Liver (tissue), 3 donors: ENCODE measurements at regions not wholly inside any gene's neighbourhood (a gene's known extent, or its start where the extent isn't known, plus 50 kb on each side); places are given as distances from the start of the nearest gene placed in this dataset.

Experiments used
- ATF3 ChIP-seq: IDR thresholded peaks from 2 replicates; pipeline ENCODE4 v1.6.1; 2016; ENCODE audit warnings: antibody characterized with exemption
- CTCF ChIP-seq: fragments of 150-350 bp; IDR thresholded peaks from 2 replicates; pipeline ENCODE4 v1.5.1; 2017; ENCODE audit warnings: improper control_type of control experiment, low read depth, low read length; ENCODE audit not compliant: missing input control
- GABPA ChIP-seq, 2 donors: IDR thresholded peaks in 1 of 2; conservative IDR thresholded peaks in 1 of 2; 2 replicates each; pipeline ENCODE4 v1.6.1; 2016; ENCODE audit warnings: antibody characterized with exemption in 2 of 2, mild to moderate bottlenecking in 1 of 2, moderate library complexity in 1 of 2
- HNF4G ChIP-seq: IDR thresholded peaks from 2 replicates; pipeline ENCODE4 v1.6.1; 2016; ENCODE audit warnings: antibody characterized with exemption
- JUND ChIP-seq, 2 donors: IDR thresholded peaks; 2 replicates each; pipeline ENCODE4 v1.6.1; 2016; ENCODE audit warnings: antibody characterized with exemption in 2 of 2
- MAX ChIP-seq: IDR thresholded peaks from 2 replicates; pipeline ENCODE4 v1.6.1; 2016; ENCODE audit warnings: antibody characterized with exemption
- RAD21 ChIP-seq, 2 donors: IDR thresholded peaks; 2 replicates each; pipeline ENCODE4 v1.6.1; 2016; ENCODE audit warnings: antibody characterized with exemption in 2 of 2, mild to moderate bottlenecking in 2 of 2
- REST ChIP-seq: IDR thresholded peaks from 2 replicates; pipeline ENCODE4 v1.6.1; 2016; ENCODE audit warnings: antibody characterized with exemption, mild to moderate bottlenecking
- RXRA ChIP-seq, 2 donors: IDR thresholded peaks; 2 replicates each; pipeline ENCODE4 v1.6.1; 2017 to 2018; ENCODE audit warnings: antibody characterized with exemption in 2 of 2, mild to moderate bottlenecking in 1 of 2
- YY1 ChIP-seq: IDR thresholded peaks from 2 replicates; pipeline ENCODE4 v1.6.1; 2016; ENCODE audit warnings: antibody characterized with exemption, mild to moderate bottlenecking
- donor health status: healthy.
- donor health status: healthy.

GRCh38 chr4:53861856-53862610, 202.4 kb downstream of the CHIC2 start:
- TF ChIP-seq JUND (IDR thresholded peaks at IDR 0.05): no peak
- no peak for TF ChIP-seq MAX
- TF ChIP-seq CTCF: no peak
- no peak for TF ChIP-seq RAD21 (IDR thresholded peaks at IDR 0.05)
- TF ChIP-seq YY1: no peak
- no peak for TF ChIP-seq REST
- no peak for TF ChIP-seq GABPA (IDR thresholded peaks at IDR 0.05 in 1 of 2, conservative IDR thresholded peaks at IDR 0.05 in 1 of 2)
- no peak for TF ChIP-seq RXRA (IDR thresholded peaks at IDR 0.05)
- TF ChIP-seq HNF4G: no peak
- TF ChIP-seq ATF3: no peak
